ENCODE measurements at regions not wholly inside any gene's neighbourhood (a gene's known extent, or its start where the extent isn't known, plus 50 kb on each side); places are given as distances from the start of the nearest gene placed in this dataset.
A peak's percentile ranks its signal among the peaks of the same experiment; 100 is the strongest.
"Not testable (repeated sequence)": the region's sequence is repeated elsewhere in the genome, so short reads cannot be mapped to it uniquely, and the experiment has no call there.

GRCh38 chr9:88880199-88880598 lies 111.1 kb upstream of the S1PR3 start:
- H3K4me3 ChIP-seq (replicated peaks in 1 of 2; ENCODE audit: low read depth in 2 of 2, low read length in 2 of 2) = no peak overlapping the region
- DNase-seq (ENCODE audit: low read depth in 2 of 2) = no peak
- no peak for TF ChIP-seq CTCF (IDR thresholded peaks at IDR 0.05; ENCODE audit: low read depth, low read length)

DNA sequence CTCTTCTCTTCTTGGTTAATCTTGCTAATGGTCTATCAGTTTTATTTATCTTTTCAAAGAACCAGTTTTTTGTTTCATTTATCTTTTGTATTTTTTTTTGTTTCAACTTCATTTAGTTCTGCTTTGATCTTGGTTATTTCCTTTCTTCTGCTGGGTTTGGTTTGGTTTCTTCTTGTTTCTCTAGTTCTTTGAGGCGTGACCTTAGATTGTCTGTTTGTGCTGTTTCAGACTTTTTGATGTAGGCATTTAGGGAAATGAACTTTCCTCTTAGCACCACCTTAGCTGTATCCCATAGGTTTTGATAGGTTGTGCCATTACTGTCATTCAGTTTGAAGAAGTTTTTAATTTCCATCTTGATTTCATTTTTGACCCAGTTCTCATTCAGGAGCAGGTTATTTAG lies 107.0 kb upstream of the S1PR3 start:
- not testable (repeated sequence) for DNase-seq (ENCODE audit: low read depth in 2 of 2); H3K4me3 ChIP-seq (replicated peaks in 1 of 2; ENCODE audit: low read depth in 2 of 2, low read length in 2 of 2)

GRCh38 chr9:88886762-88887161 lies 104.5 kb upstream of the S1PR3 start:
- H3K4me3 ChIP-seq (replicated peaks in 1 of 2; ENCODE audit: low read depth in 2 of 2, low read length in 2 of 2); DNase-seq (ENCODE audit: low read depth in 2 of 2): not testable (repeated sequence)

DNA sequence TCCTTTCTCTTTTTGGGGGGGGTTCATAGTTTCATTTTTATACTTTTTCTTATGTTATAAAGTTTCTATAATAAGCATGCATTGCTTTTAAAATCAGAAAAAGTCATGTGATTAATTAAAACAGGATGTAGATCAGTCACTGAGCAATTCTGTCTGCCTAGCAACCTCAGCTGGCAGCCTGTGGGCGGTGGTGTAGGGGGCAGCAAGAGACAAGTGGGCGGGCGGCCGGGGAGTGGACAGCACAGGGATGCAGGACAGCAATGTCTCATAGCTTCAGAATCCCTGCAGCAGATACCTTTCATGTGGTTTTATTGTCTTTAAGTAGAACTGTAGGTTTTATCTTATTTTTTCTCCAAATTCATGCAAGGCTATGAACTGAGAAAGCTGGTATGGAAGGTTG lies 101.9 kb upstream of the S1PR3 start:
- peak; percentile 11 to 26 for DNase-seq (ENCODE audit: low read depth in 2 of 2)
- no peak for TF ChIP-seq CTCF (IDR thresholded peaks at IDR 0.05; ENCODE audit: low read depth, low read length)
- no peak overlapping the region for H3K4me3 ChIP-seq (replicated peaks in 1 of 2; ENCODE audit: low read depth in 2 of 2, low read length in 2 of 2)

DNA sequence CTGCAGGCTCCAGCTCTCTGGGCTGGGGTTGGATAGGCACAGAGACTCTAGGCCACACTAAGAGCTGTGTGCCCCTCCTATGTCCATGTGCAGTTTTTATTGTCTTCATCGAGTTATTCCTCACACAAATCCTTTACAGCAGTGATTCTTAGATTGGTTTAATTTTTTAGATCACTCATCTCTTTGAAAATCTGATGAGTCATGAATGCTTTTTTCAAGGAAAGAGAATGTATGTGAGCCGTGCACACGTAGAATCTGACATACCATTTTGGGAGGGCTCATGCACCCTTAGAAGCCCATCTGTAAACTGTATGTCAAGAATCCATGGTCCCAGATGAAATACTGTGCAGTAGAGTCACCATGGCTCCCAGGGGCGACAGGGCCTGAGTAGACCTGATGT lies 100.7 kb upstream of the S1PR3 start:
- H3K4me3 ChIP-seq (replicated peaks in 1 of 2; ENCODE audit: low read depth in 2 of 2, low read length in 2 of 2) = no peak overlapping the region
- no peak for TF ChIP-seq CTCF (IDR thresholded peaks at IDR 0.05; ENCODE audit: low read depth, low read length)
- DNase-seq (ENCODE audit: low read depth in 2 of 2) = peak in 1 of 2 donors; percentile 11

DNA sequence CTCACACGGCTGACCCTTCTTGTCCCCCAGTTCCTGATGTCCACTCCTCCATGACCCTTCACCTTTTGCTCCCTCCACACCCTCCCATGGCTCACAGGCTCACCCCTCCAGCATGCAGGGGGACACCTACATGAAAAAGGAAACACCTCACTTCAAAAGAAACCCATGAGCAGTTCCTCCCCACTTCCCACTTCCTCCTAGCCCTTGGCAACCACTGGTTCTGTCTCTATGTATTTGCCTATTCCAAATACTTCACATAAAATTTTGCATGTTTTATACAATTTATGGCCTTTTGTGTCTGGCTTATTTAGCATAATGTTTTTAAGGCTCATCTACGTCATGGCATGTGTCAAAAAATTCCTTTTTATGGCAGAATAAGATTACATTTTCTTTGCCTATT lies 100.2 kb upstream of the S1PR3 start:
- no peak for DNase-seq (ENCODE audit: low read depth in 2 of 2)
- TF ChIP-seq CTCF (IDR thresholded peaks at IDR 0.05; ENCODE audit: low read depth, low read length) = no peak
- no peak overlapping the region for H3K4me3 ChIP-seq (replicated peaks in 1 of 2; ENCODE audit: low read depth in 2 of 2, low read length in 2 of 2)

GRCh38 chr9:88892724-88893123 lies 98.5 kb upstream of the S1PR3 start:
- TF ChIP-seq CTCF (IDR thresholded peaks at IDR 0.05; ENCODE audit: low read depth, low read length) = no peak
- DNase-seq (ENCODE audit: low read depth in 2 of 2) = no peak
- no peak overlapping the region for H3K4me3 ChIP-seq (replicated peaks in 1 of 2; ENCODE audit: low read depth in 2 of 2, low read length in 2 of 2)

- no peak for TF ChIP-seq CTCF (IDR thresholded peaks at IDR 0.05; ENCODE audit: low read depth, low read length)
- peak in 1 of 2 donors; percentile 15 for DNase-seq (ENCODE audit: low read depth in 2 of 2)
- no peak overlapping the region for H3K4me3 ChIP-seq (replicated peaks in 1 of 2; ENCODE audit: low read depth in 2 of 2, low read length in 2 of 2)
These were observed 94.2 kb upstream of the S1PR3 start for GRCh38 chr9:88897081-88897480.

Measured in cardiac fibroblast (primary cell).